ENCODE measurements at regions not wholly inside any gene's neighbourhood (a gene's known extent, or its start where the extent isn't known, plus 50 kb on each side); places are given as distances from the start of the nearest gene placed in this dataset.

- no CpG with 5 or more reads among the region's 4 CpGs for WGBS (ENCODE audit: extremely low coverage, insufficient read length, low lambda C conversion rate)
- H2BK20ac ChIP-seq (ENCODE audit: low read depth, low read length, poor library complexity, severe bottlenecking): no peak overlapping the region
- no peak for DNase-seq
Observed at GRCh38 chr2:111246620-111247061, 125.9 kb downstream of the BCL2L11 start.

More at GRCh38 chr2:111246620-111247061, 125.9 kb downstream of the BCL2L11 start:
- no peaks in the 10 kb centered on the region for H3K27me3 ChIP-seq (ENCODE audit: insufficient read depth, low read length)
- H3K9ac ChIP-seq (ENCODE audit: extremely low read depth, insufficient read length, low read length): no peak overlapping the region
- H3K27ac Mint-ChIP-seq: no peak overlapping the region
- H3K9me3 Mint-ChIP-seq: peaks cover 5 to 6% of the 10 kb centered on the region in 2 experiments
- no peak overlapping the region for H4K8ac ChIP-seq (replicated peaks; ENCODE audit: insufficient read length, low read depth, low read length)
- H3K9me3 ChIP-seq (ENCODE audit: control insufficient read depth, low read depth, low read length): no peaks in the 10 kb centered on the region
- no peaks in the 10 kb centered on the region for H4K20me1 ChIP-seq (ENCODE audit: control insufficient read depth, insufficient read depth, insufficient read length)
- no peak overlapping the region for H2BK12ac ChIP-seq (ENCODE audit: insufficient read length, low read depth, low read length)
- H2AK5ac ChIP-seq (ENCODE audit: insufficient read length, low read length): no peak overlapping the region
- no peak overlapping the region for H3K56ac ChIP-seq (ENCODE audit: insufficient read length, low read depth, low read length)
- no peak overlapping the region for H2AFZ ChIP-seq (ENCODE audit: low read length)
- no peak overlapping the region for H3K4me2 ChIP-seq (ENCODE audit: insufficient read depth, insufficient read length, low read length)
- H3T11ph ChIP-seq (ENCODE audit: low read length): no peak overlapping the region
- no peak overlapping the region for H3K4ac ChIP-seq (ENCODE audit: low read depth, low read length)
- no peak for TF ChIP-seq CTCF (conservative IDR thresholded peaks at IDR 0.05)
- H3K4me1 Mint-ChIP-seq: no peaks in the 10 kb centered on the region
- H3K36me3 Mint-ChIP-seq (ENCODE audit: insufficient read depth in 1 of 3, low read depth in 3 of 3): peaks cover 4 to 6% (median 5%) of the 10 kb centered on the region in 3 experiments; a peak in 6 of 7 replicates
- no peak overlapping the region for H3K27ac ChIP-seq (ENCODE audit: insufficient read length, low read depth, low read length)
- H2BK120ac ChIP-seq (ENCODE audit: low read depth, low read length, poor library complexity, severe bottlenecking): no peak overlapping the region
- H3K23me2 ChIP-seq (ENCODE audit: insufficient read length, low read depth, low read length, poor library complexity, severe bottlenecking): no peaks in the 10 kb centered on the region
- H3K23ac ChIP-seq (ENCODE audit: insufficient read length, low read depth, low read length): no peak overlapping the region
- no peak overlapping the region for H4K91ac ChIP-seq (ENCODE audit: insufficient read length, low read depth, low read length)
- H3K4me1 ChIP-seq (ENCODE audit: insufficient read depth, low read length): no peaks in the 10 kb centered on the region
- H3K14ac ChIP-seq (ENCODE audit: insufficient read depth, low read length): no peak overlapping the region
- no peak overlapping the region for H2BK15ac ChIP-seq (ENCODE audit: low read depth, low read length)
- no peak overlapping the region for H3K4me3 Mint-ChIP-seq
- H4K5ac ChIP-seq (ENCODE audit: insufficient read length, low read depth, low read length): no peak overlapping the region
- H3K79me2 ChIP-seq (ENCODE audit: insufficient read depth, low read length): no peaks in the 10 kb centered on the region
- no peaks in the 10 kb centered on the region for H3K79me1 ChIP-seq (ENCODE audit: insufficient read depth, low read depth, low read length, poor library complexity, severe bottlenecking)
- H3K18ac ChIP-seq (ENCODE audit: insufficient read length, low read depth, low read length): no peak overlapping the region
- no peak overlapping the region for H2BK5ac ChIP-seq (ENCODE audit: insufficient read length, low read length)
- no peaks in the 10 kb centered on the region; the same call in 1 of the 2 replicates for H3K27me3 Mint-ChIP-seq (ENCODE audit: low read depth)

Measured in H9 (cell line).